ENCODE measurements at regions not wholly inside any gene's neighbourhood (a gene's known extent, or its start where the extent isn't known, plus 50 kb on each side); places are given as distances from the start of the nearest gene placed in this dataset.

DNA sequence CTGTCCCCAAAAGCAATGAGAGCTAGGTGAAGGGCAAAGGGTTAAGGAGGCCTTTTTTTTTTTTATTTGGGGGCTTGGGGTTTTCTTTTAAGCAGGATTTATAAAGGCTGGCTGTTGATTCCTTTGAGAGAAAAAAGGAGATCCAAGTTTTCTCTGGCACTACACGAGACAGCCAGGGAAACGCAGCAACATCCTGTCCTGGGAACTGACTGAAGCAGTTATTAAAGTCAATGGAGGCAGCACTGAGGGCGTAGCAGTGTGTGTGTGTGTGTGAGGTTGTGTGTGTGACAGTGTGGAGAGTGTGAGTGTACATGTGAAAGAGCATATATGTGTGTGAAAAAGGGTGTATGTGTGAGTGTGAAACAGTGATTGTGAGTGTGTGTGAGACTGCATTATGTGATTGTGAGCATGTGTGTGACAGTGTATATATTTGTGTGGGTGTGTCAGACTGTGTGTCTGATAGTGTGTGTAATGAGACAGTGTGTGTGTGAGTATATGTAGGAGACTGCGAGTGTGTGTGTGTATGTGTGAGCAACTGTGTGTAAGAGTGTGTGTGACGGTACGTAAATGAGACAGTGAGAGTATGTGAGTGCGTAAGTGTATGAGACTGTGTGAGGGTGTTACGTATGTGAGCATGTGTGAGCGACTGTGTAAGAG, 65.9 kb upstream of the TIAM1 start:
- DNase-seq (ENCODE audit: low spot score), result no peak

DNA sequence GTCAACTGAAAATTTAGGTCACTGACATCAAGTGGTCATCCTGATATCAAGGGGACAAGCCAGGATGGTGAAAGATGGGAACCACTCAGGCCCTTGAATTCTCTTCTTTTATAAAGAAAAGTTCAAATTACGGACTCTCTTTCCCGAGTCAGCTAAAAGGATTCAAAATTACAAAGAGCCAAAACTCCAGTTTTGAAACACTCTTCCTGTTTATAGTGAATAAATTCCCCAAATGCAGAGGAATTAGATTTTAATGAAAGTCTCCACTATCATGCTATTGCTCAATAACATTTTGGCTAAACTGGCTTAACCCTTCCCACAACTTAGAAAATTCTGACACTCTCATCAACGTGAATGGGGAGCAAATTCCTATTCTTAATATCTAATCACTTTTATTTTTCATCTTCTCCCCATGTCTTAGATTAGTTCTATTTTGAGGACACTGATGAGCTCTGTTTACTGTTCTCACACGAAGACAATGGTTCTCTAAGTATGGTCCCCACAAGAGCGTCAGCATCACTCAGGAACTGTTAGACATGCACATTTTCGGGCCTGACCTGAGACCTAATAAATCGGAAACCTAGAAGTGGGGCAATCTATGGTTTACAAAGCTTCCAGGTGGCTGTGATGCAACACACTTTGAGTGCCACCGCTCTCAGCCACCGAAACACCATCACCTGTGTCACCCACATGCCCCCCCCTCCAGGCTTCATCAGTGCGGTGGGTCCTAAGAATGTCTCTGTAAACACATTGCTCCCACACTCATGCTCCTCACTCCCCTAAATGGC, 64.4 kb upstream of the TIAM1 start:
- no peak for DNase-seq (ENCODE audit: low spot score)

DNA sequence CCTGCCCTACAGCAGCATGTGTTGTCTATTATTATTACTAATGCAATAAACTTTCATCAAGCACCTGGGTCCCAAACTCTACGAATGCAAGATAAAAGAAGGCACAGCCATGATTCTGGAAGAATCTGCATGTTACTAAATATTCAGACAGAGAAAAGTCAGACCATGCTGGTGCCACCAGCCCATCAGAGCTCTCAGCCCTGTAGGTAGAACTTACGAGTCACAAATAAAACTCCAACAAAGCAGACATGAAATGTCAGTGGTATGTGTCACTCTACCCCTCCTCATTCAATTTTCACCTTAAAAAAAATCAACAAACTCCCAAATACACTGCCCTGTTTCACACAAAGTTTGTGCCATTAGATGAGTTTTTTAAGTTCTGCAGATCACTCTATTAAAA, 62.4 kb upstream of the TIAM1 start:
- no peak for DNase-seq (ENCODE audit: low spot score)

DNA sequence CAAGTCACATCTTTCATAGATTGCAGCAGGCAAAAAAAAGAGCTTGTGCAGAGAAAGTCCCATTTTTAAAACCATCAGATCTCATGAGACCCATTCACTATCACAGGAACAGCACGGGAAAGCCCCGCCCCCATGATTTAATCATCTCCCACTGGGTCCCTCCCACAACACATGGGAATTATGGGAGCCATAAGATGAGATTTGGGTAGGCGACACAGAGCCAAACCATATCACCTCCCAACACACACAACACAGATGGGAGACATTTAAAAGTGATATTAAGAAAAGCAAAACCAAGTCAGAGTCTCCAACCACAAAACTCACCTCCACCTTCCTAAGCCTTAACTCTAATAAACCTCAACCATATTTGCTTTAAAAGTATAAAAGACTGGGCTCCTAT, 61.5 kb upstream of the TIAM1 start:
- DNase-seq (ENCODE audit: low spot score), result no peak

DNA sequence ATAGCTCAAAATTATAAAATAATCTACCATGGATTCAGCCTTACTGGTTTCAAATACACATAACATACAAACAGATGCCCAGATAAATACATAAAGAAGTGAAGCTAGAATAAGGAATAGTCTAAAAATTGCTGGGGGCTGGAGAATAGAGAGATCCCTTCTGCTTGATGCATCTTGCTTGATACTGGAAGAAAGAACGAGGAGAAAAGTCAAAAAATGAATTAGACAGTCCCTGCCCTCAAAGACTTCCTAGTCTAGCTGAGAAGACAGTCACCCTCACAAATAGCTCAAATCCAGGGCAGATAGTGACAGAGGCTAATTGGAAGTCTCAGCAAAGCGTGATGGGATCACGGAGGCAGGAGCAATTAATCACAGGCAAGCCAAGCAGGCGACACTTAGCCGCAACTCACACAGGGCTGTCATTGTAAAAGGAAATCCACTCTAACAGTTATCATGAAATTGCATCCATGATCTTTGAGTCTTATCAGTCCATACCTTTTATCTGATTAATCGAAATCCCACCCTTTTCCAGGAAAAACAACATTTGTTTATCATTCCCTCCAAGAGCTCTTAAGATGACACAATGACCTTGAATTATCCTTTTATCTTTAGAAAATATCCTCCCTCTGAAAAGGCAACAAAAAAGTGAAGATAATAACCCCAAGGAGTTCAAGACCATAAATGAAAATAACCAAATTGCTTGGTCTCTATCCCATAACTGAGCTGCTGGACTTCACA, 59.7 kb upstream of the TIAM1 start:
- DNase-seq (ENCODE audit: low spot score), result no peak

DNA sequence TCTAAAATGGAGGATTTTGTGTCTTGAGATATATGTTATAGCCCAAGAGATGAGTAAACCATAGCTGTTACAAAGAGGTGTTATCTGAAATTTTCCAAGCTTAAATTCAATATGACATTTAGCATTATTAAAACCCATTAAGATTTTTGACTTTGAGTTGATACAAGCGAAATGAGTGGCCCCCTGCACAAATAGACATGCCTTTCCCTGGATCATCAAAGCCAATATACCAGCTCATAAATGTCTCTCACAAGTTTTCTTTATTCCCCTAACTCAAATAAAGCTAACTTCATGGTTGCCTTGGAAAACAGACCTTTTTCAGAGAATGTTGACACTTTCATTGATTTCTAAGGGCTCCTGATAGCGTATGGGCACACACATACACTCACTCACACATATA, 55.5 kb upstream of the TIAM1 start:
- no peak for DNase-seq (ENCODE audit: low spot score)

DNA sequence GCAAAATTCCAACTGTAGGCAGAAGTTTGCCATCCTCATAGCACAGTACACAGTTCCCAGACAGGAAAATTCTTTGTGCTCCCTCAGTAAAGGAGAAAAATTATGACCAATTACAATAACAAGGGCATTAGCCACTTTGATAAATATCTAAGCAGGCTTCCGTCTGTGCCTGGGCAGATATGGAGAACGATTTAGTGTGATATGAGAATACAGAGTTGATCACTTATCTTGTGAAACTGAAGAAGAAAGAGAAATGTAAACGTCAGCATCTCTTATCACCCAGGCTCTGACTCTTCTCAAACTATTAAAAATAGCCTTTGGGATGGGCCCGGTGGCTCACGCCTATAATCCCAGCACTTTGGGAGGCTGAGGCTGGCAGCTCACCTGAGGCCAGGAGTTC, 54.5 kb upstream of the TIAM1 start:
- DNase-seq (ENCODE audit: low spot score), result no peak

DNA sequence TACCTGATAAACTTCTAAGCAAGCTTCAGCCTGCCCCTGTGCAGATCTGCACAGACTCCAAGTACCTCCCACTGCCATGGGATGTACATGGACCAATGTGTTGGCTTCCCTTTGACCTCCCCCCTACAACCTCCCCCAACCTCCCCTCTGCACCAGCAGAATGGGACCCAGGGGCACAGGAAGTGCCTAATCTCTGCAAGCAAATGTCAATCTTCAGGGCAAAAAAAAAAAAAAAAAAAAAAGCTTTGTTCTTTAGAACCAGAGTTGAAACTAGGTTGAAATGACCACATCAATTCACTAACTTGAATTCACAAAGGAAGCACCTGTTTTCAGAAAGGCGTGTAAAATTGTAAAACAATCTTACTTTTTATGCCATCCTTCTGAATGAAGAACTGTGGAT, 53.9 kb upstream of the TIAM1 start:
- DNase-seq (ENCODE audit: low spot score), result no peak

DNA sequence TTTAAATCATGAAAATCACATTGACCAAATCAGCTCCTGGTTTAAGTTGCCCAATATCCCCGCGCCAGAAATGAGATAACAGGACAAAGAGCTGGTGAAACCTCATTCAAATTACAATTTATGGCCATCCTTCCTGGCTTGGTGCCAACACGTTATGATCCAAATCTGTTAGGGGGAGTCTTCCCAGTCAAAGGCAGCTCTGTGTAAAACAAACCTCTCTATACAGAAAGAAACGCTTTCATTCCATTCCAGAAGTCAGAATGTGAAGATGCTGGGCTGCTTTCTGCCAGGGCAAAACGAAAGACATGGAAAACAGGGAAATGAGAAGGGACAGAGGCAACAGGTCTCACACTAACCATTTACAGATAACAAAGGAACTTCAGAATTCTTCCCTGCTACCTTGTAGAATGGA, 53.5 kb upstream of the TIAM1 start:
- DNase-seq (ENCODE audit: low spot score), result no peak

DNA sequence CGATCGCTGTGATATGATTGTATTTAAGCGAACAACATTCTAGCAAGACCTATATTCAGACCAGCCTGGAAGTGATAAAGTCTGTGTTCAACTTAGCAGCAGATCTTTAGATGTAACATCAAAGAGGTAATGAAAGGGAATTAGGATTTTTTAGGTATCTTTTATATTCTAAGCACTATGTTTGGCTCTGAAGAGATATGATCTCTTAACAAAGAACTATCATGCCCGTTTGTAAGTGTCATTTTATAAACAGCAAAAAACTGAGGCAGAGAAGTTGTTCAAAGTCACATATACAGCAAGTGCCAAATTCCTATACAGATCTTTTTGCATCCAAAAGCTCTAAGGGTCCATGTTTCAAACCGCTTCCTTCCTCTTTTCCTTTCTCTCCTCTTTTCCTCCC, 53.0 kb upstream of the TIAM1 start:
- DNase-seq (ENCODE audit: low spot score), result no peak

DNA sequence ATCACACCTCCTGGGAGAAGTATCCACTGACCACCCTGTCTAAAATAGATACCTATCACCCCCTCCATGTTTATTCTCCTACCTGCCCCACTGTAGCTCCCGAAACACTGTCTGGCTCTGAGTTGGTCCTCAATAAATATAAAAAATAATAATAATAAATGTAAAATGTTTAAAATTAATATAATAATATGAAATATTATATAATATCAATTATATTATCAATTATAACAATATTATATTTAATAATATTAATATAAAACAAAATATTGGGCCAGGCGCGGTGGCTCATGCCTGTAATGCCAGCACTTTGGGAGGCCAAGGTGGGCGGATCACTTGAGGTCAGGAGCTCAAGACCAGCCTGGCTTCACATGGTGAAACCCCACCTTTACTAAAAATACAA, 52.3 kb upstream of the TIAM1 start:
- DNase-seq (ENCODE audit: low spot score), result no peak

DNA sequence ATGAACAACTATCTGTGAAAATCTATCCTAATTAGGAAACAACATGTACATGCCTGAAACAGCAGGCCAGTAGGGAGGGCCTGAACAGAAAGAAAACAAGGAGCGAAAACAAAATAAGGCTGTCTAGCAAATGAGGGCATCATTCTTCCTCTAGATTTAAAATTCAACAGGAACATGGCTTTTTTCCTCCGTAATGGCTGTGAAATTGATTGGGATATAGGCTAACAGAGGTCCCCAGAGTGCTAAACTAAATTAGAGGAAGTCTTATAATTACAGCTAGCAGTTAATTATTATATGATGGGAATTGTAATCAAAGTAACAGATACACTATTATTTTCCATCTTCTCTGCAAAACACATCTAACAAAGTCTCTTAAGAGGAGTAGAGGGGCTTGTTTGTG, 51.7 kb upstream of the TIAM1 start:
- no peak for DNase-seq (ENCODE audit: low spot score)

DNA sequence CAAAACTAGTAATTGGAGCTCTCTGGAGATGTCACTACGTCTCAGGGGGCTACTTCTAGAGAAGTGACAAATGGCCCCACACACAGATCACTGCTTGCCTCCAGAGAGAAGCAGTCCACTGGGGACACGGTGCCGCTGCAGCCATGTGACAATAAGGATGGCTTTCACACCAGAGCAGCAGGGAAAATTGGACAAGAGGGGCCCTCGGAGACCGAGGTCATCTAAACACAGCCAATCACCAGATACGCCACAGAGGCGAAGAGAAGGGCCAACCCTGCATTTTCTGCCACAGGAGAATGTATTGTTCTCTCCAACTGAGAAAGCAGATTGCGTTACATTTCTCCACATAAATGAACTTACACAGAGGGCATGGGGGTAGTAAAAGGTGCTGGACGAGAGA, 51.2 kb upstream of the TIAM1 start:
- no peak for DNase-seq (ENCODE audit: low spot score)

DNA sequence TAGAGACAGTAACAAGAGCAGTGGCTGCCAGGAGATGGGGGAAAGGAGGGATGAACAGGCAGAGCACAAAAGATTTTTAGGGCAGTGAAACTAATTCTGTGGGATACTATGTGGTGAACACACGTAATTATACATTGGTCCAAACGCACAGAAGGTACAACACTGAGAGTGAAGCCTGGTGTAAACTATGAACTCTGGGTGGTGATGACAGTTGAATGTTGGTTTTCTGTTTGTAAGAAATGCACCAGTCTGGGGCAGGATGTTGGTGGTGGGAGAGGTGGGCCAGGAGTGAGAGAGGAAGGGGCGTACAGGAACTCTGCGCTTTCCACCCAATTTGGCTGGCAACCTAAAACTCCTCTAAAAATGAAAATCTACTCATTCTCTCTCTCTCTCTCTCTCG, 50.2 kb upstream of the TIAM1 start:
- no peak for DNase-seq (ENCODE audit: low spot score)

Data from mucosa of gallbladder (tissue), 1 donor.